ENCODE measurements at regions not wholly inside any gene's neighbourhood (a gene's known extent, or its start where the extent isn't known, plus 50 kb on each side); places are given as distances from the start of the nearest gene placed in this dataset.

- no peak overlapping the region for H3K4me3 ChIP-seq
- CTCF ChIA-PET, result no interaction called here
- H3K27me3 ChIP-seq (replicated peaks in 1 of 2; ENCODE audit: control insufficient read depth in 2 of 2, insufficient read depth in 2 of 2, low read length in 1 of 2), result no peaks in the 10 kb centered on the region
- SMC1A ChIA-PET (ENCODE audit: uncharacterized antibody, unreplicated experiment), result no interaction called here
- no peaks in the 10 kb centered on the region for H3K4me1 ChIP-seq (ENCODE audit: control insufficient read depth, insufficient read depth, low read length)
- no peaks in the 10 kb centered on the region for H3K79me2 ChIP-seq (ENCODE audit: control insufficient read depth, insufficient read depth, low read length)
- intact Hi-C loops (cut with micrococcal nuclease; ENCODE audit: unreplicated experiment), result no loop called here
- in situ Hi-C loops (cut with MboI), result no loop called here
- no peak overlapping the region for H2AFZ ChIP-seq (ENCODE audit: control insufficient read depth, low read depth, low read length)
- 18% methylated on average over 4 of the region's 4 CpGs for WGBS (ENCODE audit: insufficient coverage, insufficient replicate concordance, low lambda C conversion rate, missing lambda C conversion rate)
- no peaks in the 10 kb centered on the region for H4K20me1 ChIP-seq (ENCODE audit: control insufficient read depth, insufficient read depth)
- POLR2A ChIA-PET, result no interaction called here
- H3K4me2 ChIP-seq (ENCODE audit: control insufficient read depth, insufficient read depth), result no peak overlapping the region
- H3K27ac ChIP-seq (ENCODE audit: control insufficient read depth, insufficient read depth), result no peak overlapping the region
- DNase-seq (ENCODE audit: low read depth, low spot score), result no peak
- H3K9ac ChIP-seq (ENCODE audit: control insufficient read depth, insufficient read depth, low read length), result no peak overlapping the region
- BruUV-seq (replicated peaks), result no TSS peak
- no peak for FAIRE-seq
- no peaks in the 10 kb centered on the region; a peak in 1 of 4 replicates for H3K36me3 ChIP-seq (ENCODE audit: control insufficient read depth in 2 of 2, insufficient read depth in 2 of 2, low read length in 1 of 2)
- ATAC-seq, result no peak
- RAD21 ChIA-PET (ENCODE audit: unreplicated experiment), result no interaction called here
- TF ChIP-seq ETV6 (conservative IDR thresholded peaks at IDR 0.05 in 1 of 2, IDR thresholded peaks at IDR 0.05 in 1 of 2; ENCODE audit: borderline replicate concordance in 1 of 2, low read depth in 1 of 2) (no peak), SKIL (IDR thresholded peaks at IDR 0.05; ENCODE audit: low read depth, poor library complexity, severe bottlenecking) (no peak), NR2C2 (IDR thresholded peaks at IDR 0.05; ENCODE audit: borderline replicate concordance, control insufficient read depth, insufficient read length, low read depth) (no peak), YY1 (IDR thresholded peaks at IDR 0.05; ENCODE audit: low read depth, low read length) (no peak), ASH2L (IDR thresholded peaks at IDR 0.05; ENCODE audit: borderline replicate concordance, low read depth) (no peak), ZBTB11 (CRISPR knock-in tag; IDR thresholded peaks at IDR 0.05) (no peak), E2F8 (IDR thresholded peaks at IDR 0.05; ENCODE audit: low read depth, partially characterized antibody) (no peak), MTA2 (IDR thresholded peaks at IDR 0.05; ENCODE audit: low read depth) (no peak), RB1 (IDR thresholded peaks at IDR 0.05; ENCODE audit: borderline replicate concordance) (no peak), RFX5 (IDR thresholded peaks at IDR 0.05; ENCODE audit: low read depth, low read length) (no peak), SMARCA5 (IDR thresholded peaks at IDR 0.05) (no peak), CEBPB (IDR thresholded peaks at IDR 0.05; ENCODE audit: borderline replicate concordance in 1 of 2, low read depth in 2 of 2, low read length in 2 of 2) (no peak)
- no peaks in the 10 kb centered on the region for H3K9me3 ChIP-seq (replicated peaks; ENCODE audit: control insufficient read depth, insufficient read depth, low read length)
Measured at GRCh38 chr7:12927635-12928434, 240.4 kb downstream of the ARL4A start.

Data from GM12878 (cell line).